K562 (cell line): ENCODE measurements at regions not wholly inside any gene's neighbourhood (a gene's known extent, or its start where the extent isn't known, plus 50 kb on each side); places are given as distances from the start of the nearest gene placed in this dataset.

Experiments
- ATAC-seq: fragments of 200-7000 bp; cut with Tn5 transposase; 3 replicates; pipeline ENCODE4 v1.9.1; 2020; ENCODE audit warnings: moderate library complexity
- BruUV-seq: library from RNA; stranded (reverse); fragments of 400-500 nt; replicated peaks from 2 replicates; lab custom pipeline; 2021; lab: Mats Ljungman, UMichigan
- CTCF ChIA-PET: fragments of 300-600 bp; formaldehyde crosslinking; extraction: SDS; loops from one replicate; lab custom pipeline; 2021; ENCODE audit warnings: low intra/inter-chr PET ratio; lab: Yijun Ruan, JAX
- POLR2A ChIA-PET: fragments of 300-600, 350-650 bp; sonication (Branson Sonifier 250); formaldehyde crosslinking; extraction: SDS; loops from one replicate; lab custom pipeline; 2021; ENCODE audit warnings: antibody characterized with exemption, inconsistent platforms; lab: Yijun Ruan, JAX
- DNase-seq, 4 experiments: peaks; one replicate each; pipeline versions ENCODE4 v3.0.0 to v3.0.0-alpha.2; 2011 to 2018; ENCODE audit warnings: low spot score in 3 of 4, mixed read lengths in 3 of 4; ENCODE audit errors: extremely low read depth in 1 of 4
- FAIRE-seq: peaks from 2 replicates; lab custom pipeline; 2011; peaks lifted over from hg19 to GRCh38; lab: Jason Lieb, UNC
- H2AFZ ChIP-seq: 2 replicates; pipeline ENCODE4 v1.6.0; 2011; ENCODE audit warnings: low read depth, low read length, control low read depth, inconsistent platforms
- H3K27ac ChIP-seq: fragments of 200-600 bp; 3 replicates; pipeline ENCODE4 v1.8.0; 2011; ENCODE audit warnings: low read depth, mild to moderate bottlenecking, control low read depth, inconsistent platforms, low read length, moderate library complexity, mixed read lengths; ENCODE audit errors: extremely low read depth
- H3K27me3 ChIP-seq, 2 experiments: fragments of 300-600 bp in 1 of 2; 2 replicates in 1 of 2; 3 replicates in 1 of 2; pipeline versions ENCODE4 v1.6.0 to v1.8.0; 2011; ENCODE audit warnings: inconsistent platforms in 2 of 2, low read length in 2 of 2, mild to moderate bottlenecking in 1 of 2, mixed read lengths in 1 of 2, moderate library complexity in 1 of 2; ENCODE audit not compliant: control insufficient read depth in 2 of 2, insufficient read depth in 2 of 2
- H3K36me3 ChIP-seq: fragments of 300-600 bp; 3 replicates; pipeline ENCODE4 v1.8.0; 2011; ENCODE audit warnings: mild to moderate bottlenecking, low read length, inconsistent platforms; ENCODE audit not compliant: control insufficient read depth, insufficient read depth
- H3K4me1 ChIP-seq, 2 experiments: fragments of 200-600 bp in 1 of 2; replicated peaks in 1 of 2; 2 replicates in 1 of 2; 3 replicates in 1 of 2; pipeline versions ENCODE4 v1.5.1 to v1.8.0; 2011; ENCODE audit warnings: inconsistent platforms in 2 of 2, low read length in 2 of 2, mild to moderate bottlenecking in 1 of 2, mixed read lengths in 1 of 2, moderate library complexity in 1 of 2; ENCODE audit not compliant: control insufficient read depth in 2 of 2, insufficient read depth in 2 of 2
- H3K4me2 ChIP-seq: 2 replicates; pipeline ENCODE4 v1.6.1; 2011; ENCODE audit warnings: low read length, control low read depth, inconsistent platforms, mixed read lengths; ENCODE audit not compliant: insufficient read depth
- H3K4me3 ChIP-seq: fragments of 200-600 bp; sonication (generic), shearing (Covaris generic); 2 replicates; pipeline ENCODE4 v1.5.1; 2016; ENCODE audit warnings: control low read depth, inconsistent platforms
- H3K79me2 ChIP-seq: fragments of 200-600 bp; 3 replicates; pipeline ENCODE4 v1.8.0; 2011; ENCODE audit warnings: low read length, inconsistent platforms; ENCODE audit not compliant: control insufficient read depth, insufficient read depth
- H3K9ac ChIP-seq, 2 experiments: 2 replicates each; pipeline versions ENCODE4 v1.6.0 to v1.6.1; 2011; ENCODE audit warnings: low read depth in 2 of 2, low read length in 2 of 2, control low read depth in 1 of 2, inconsistent platforms in 1 of 2, mild to moderate bottlenecking in 1 of 2, mixed read lengths in 1 of 2; ENCODE audit not compliant: insufficient read depth in 1 of 2
- H3K9me1 ChIP-seq: one replicate; pipeline ENCODE4 v1.6.0; 2011; ENCODE audit warnings: inconsistent platforms, mild to moderate bottlenecking, low read length, moderate library complexity; ENCODE audit not compliant: control insufficient read depth, insufficient read depth
- H3K9me3 ChIP-seq: replicated peaks from 2 replicates; pipeline ENCODE4 v1.5.1; 2011; ENCODE audit warnings: low read depth, low read length, inconsistent platforms; ENCODE audit not compliant: control insufficient read depth, insufficient read depth
- H4K20me1 ChIP-seq: replicated peaks from 2 replicates; pipeline ENCODE4 v1.6.1; 2011; ENCODE audit warnings: low read length, inconsistent platforms, mixed read lengths; ENCODE audit not compliant: control insufficient read depth, insufficient read depth
- BCL6 ChIP-seq: fragments of 250-450 bp; sonication (Bioruptor Pico); IDR thresholded peaks from 2 replicates; pipeline ENCODE4 v1.4.0; 2020
- FOXJ2 ChIP-seq: fragments of 200-800 bp; sonication (Bioruptor generic); IDR thresholded peaks from 2 replicates; pipeline ENCODE4 v1.6.1; 2016; ENCODE audit warnings: missing genetic modification characterization, missing compliant biosample characterization
- FUS ChIP-seq: fragments of 200-400 bp; formaldehyde crosslinking; optimal IDR thresholded peaks from 2 replicates; pipeline ENCODE3; 2017; ENCODE audit warnings: low read depth, low read length
- GTF2F1 ChIP-seq: IDR thresholded peaks from 2 replicates; pipeline ENCODE4 v1.6.1; 2011; ENCODE audit warnings: low read depth, low read length, improper control_type of control experiment
- HLTF ChIP-seq: fragments of 450-650 bp; IDR thresholded peaks from 2 replicates; pipeline ENCODE4 v1.6.1; 2016
- NFE2 ChIP-seq: IDR thresholded peaks from 2 replicates; pipeline ENCODE4 v1.6.1; 2014; ENCODE audit warnings: antibody characterized with exemption, low read depth
- PHB ChIP-seq: fragments of 250-450 bp; sonication (Bioruptor Pico); IDR thresholded peaks from 2 replicates; pipeline ENCODE4 v1.5.0; 2021
- PHB2 ChIP-seq: fragments of 450-650 bp; IDR thresholded peaks from 2 replicates; pipeline ENCODE4 v1.6.1; 2017; ENCODE audit warnings: low read depth
- PPARD ChIP-seq: fragments of 250-450 bp; sonication (Bioruptor Pico); IDR thresholded peaks from 2 replicates; pipeline ENCODE4 v1.8.0; 2022; ENCODE audit warnings: inconsistent platforms, mild to moderate bottlenecking, moderate library complexity
- XRCC5 ChIP-seq: fragments of 200-400 bp; formaldehyde crosslinking; IDR thresholded peaks from 2 replicates; pipeline ENCODE4 v1.6.1; 2017; ENCODE audit warnings: low read depth, mild to moderate bottlenecking, low read length
- ZBTB33 ChIP-seq: sonication (generic); formaldehyde crosslinking; IDR thresholded peaks from 2 replicates; pipeline ENCODE4 v1.8.1; 2023; ENCODE audit warnings: mild to moderate bottlenecking, missing genetic modification reagents
- ZNF146 ChIP-seq: IDR thresholded peaks from one replicate; pipeline ENCODE4 v1.6.1; 2018; ENCODE audit warnings: missing compliant biosample characterization; ENCODE audit not compliant: unreplicated experiment
- ZNF444 ChIP-seq: fragments of 250-450 bp; sonication (Bioruptor Pico); IDR thresholded peaks from 2 replicates; pipeline ENCODE4 v1.4.0; 2020; ENCODE audit warnings: mild to moderate bottlenecking, moderate library complexity
- ZSCAN32 ChIP-seq: fragments of 450-650 bp; formaldehyde crosslinking; IDR thresholded peaks from 2 replicates; pipeline ENCODE4 v1.4.0; 2020; ENCODE audit warnings: mild to moderate bottlenecking, moderate library complexity
- WGBS: fragments of 100-300 bp; shearing (Covaris generic); methylation state at CpG from one replicate; pipeline ENCODE4 v1.1.6; 2016; ENCODE audit warnings: low coverage, mixed read lengths; ENCODE audit not compliant: insufficient coverage; ENCODE audit errors: missing lambda C conversion rate; 5-methylcytosine and 5-hydroxymethylcytosine counted together
- in situ Hi-C: fragments of 300-500 bp; cut with MboI; formaldehyde crosslinking; loops from 4 replicates; pipeline ENCODE4 v1.15.0; 2018; ENCODE audit warnings: inconsistent platforms, mixed read lengths
- intact Hi-C: fragments of 100-400 bp; cut with micrococcal nuclease; formaldehyde crosslinking; loops from 2 replicates; pipeline ENCODE4 v1.14.2; 2022
- TF ChIP-seq, protein P1 (sequence below), 3 experiments: fragments of 200-800 bp in 1 of 3; sonication (Bioruptor generic) in 1 of 3; sonication (generic) in 1 of 3; formaldehyde crosslinking in 1 of 3; IDR thresholded peaks; 2 replicates each; pipeline versions ENCODE4 v1.6.1 to v1.8.0; 2016 to 2022; ENCODE audit warnings: mild to moderate bottlenecking in 2 of 3, missing compliant biosample characterization in 2 of 3, missing genetic modification characterization in 2 of 3, missing genetic modification reagents in 1 of 3
- TF ChIP-seq, protein P2 (sequence below): fragments of 200-800 bp; sonication (Bioruptor generic); IDR thresholded peaks from 2 replicates; pipeline ENCODE4 v1.6.1; 2017; ENCODE audit warnings: missing genetic modification characterization, missing compliant biosample characterization

DNA sequence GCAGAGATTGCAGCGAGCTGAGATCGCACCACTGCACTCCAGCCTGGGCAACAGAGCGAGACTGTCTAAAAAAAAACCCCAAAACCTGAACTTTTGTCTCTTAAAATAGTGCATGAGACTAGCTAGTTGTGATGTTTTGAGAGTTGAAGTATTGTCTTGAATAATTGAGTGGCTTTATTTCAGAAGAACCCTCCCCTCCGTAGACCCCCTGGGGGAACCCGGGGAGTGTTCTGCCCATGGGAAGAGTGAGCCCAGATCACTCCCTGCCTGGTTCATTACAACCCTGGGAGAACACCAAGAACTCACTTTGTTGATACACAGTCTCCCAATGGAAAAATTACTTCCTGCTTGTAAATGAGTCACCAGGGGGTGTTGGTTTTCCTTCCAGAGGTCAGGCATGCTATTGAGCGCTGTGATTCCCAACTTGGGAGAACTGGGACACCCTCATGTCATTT lies 65.3 kb upstream of the SHISA3 start (continued):
- TF ChIP-seq, protein P1, sequence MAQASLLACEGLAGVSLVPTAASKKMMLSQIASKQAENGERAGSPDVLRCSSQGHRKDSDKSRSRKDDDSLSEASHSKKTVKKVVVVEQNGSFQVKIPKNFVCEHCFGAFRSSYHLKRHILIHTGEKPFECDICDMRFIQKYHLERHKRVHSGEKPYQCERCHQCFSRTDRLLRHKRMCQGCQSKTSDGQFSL (CRISPR knock-in tag; IDR thresholded peaks at IDR 0.05): no peak
- TF ChIP-seq, protein P1 (tag; IDR thresholded peaks at IDR 0.05): no peak
- no peak for TF ChIP-seq ZBTB33
- no peak for TF ChIP-seq ZNF146 (CRISPR knock-in tag)
- TF ChIP-seq PHB (CRISPR knock-in tag): no peak
- no peak for TF ChIP-seq FUS
- TF ChIP-seq XRCC5: no peak
- TF ChIP-seq BCL6 (CRISPR knock-in tag): no peak
- TF ChIP-seq NFE2: no peak

- in situ Hi-C loops: no loop called here
- no peak for TF ChIP-seq FOXJ2 (tag)
- no peak for TF ChIP-seq HLTF
- no peak for TF ChIP-seq GTF2F1
- TF ChIP-seq, protein P2, sequence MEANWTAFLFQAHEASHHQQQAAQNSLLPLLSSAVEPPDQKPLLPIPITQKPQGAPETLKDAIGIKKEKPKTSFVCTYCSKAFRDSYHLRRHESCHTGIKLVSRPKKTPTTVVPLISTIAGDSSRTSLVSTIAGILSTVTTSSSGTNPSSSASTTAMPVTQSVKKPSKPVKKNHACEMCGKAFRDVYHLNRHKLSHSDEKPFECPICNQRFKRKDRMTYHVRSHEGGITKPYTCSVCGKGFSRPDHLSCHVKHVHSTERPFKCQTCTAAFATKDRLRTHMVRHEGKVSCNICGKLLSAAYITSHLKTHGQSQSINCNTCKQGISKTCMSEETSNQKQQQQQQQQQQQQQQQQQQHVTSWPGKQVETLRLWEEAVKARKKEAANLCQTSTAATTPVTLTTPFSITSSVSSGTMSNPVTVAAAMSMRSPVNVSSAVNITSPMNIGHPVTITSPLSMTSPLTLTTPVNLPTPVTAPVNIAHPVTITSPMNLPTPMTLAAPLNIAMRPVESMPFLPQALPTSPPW (CRISPR knock-in tag): no peak
- no peak for TF ChIP-seq PHB2
- TF ChIP-seq ZNF444: no peak
- TF ChIP-seq PPARD: no peak
- TF ChIP-seq ZSCAN32: no peak
Observed at GRCh38 chr4:42339935-42340406, 57.3 kb upstream of the SHISA3 start.

More at GRCh38 chr4:42339935-42340406, 57.3 kb upstream of the SHISA3 start:
- Histone ChIP-seq H3K4me3 (no peak overlapping the region), H3K4me2 (no peak overlapping the region), H4K20me1 (no peaks in the 10 kb centered on the region), H3K9ac (no peak overlapping the region), H3K9me3 (no peaks in the 10 kb centered on the region), H3K79me2 (no peaks in the 10 kb centered on the region), H3K36me3 (no peaks in the 10 kb centered on the region), H3K4me1 (no peaks in the 10 kb centered on the region), H3K27ac (no peak overlapping the region), H2AFZ (no peak overlapping the region), H3K9me1 (no peaks in the 10 kb centered on the region), H3K27me3 (peaks cover 2 to 4% of the 10 kb centered on the region in 2 experiments; a peak in 2 of 5 replicates)
- FAIRE-seq: no peak
- ATAC-seq: no peak
- ChIA-PET CTCF (no interaction called here), POLR2A (no interaction called here)
- WGBS: 1% methylated on average over 7 of the region's 7 CpGs
- no peak for DNase-seq
- BruUV-seq: no TSS peak
- intact Hi-C loops: no loop called here
